Activated naive CD4-positive, alpha-beta T cell treated with anti-CD3 and anti-CD28 coated beads, Interleukin-2, amount 10 ng/mL, durations not matched to agents 7 days and 5 days (primary cell): ENCODE measurements at regions not wholly inside any gene's neighbourhood (a gene's known extent, or its start where the extent isn't known, plus 50 kb on each side); places are given as distances from the start of the nearest gene placed in this dataset.

Experiments used
- CTCF ChIA-PET: fragments of 350-600 bp; sonication (Branson Sonifier 250); formaldehyde crosslinking; loops from one replicate; lab custom pipeline; 2021; ENCODE audit warnings: antibody characterized with exemption; lab: Charles Lee
- DNase-seq: peaks from one replicate; pipeline ENCODE4 v3.0.0-alpha.2; 2020
- H3K27ac Mint-ChIP-seq: one replicate; pipeline ENCODE4 v1.8.0; 2021; ENCODE audit warnings: mild to moderate bottlenecking, moderate library complexity, mixed read lengths
- H3K27me3 Mint-ChIP-seq: one replicate; pipeline ENCODE4 v1.8.0; 2021; ENCODE audit warnings: mild to moderate bottlenecking, mixed read lengths
- H3K36me3 Mint-ChIP-seq: one replicate; pipeline ENCODE4 v1.8.0; 2021; ENCODE audit warnings: mixed read lengths
- H3K4me1 Mint-ChIP-seq: one replicate; pipeline ENCODE4 v1.8.0; 2021; ENCODE audit warnings: mixed read lengths
- H3K4me3 Mint-ChIP-seq: one replicate; pipeline ENCODE4 v1.8.0; 2021; ENCODE audit warnings: mild to moderate bottlenecking, moderate library complexity, mixed read lengths
- H3K9me3 Mint-ChIP-seq: one replicate; pipeline ENCODE4 v1.8.0; 2021; ENCODE audit warnings: mixed read lengths

DNA sequence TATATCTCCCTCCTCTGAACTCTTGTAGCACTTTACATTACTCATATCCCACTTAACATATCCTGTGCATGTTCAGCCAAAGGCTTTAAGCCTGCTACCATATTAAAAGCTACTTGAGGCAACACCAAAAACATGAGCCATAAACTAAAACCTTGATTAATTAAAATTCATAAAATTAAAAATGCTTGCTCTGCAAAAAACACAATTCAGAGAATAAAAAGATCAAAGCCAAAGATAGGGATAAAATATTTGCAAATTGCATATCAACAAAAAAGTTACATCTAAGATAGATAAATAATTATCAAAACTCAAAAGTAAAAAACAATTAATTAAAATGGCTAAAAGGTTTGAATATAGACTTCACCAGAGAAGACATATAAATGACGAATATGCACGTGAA, 495.4 kb upstream of the PIK3C3 start:
- Mint-ChIP-seq H3K9me3 (peaks cover 6% of the 10 kb centered on the region), H3K27me3 (no peaks in the 10 kb centered on the region), H3K36me3 (no peaks in the 10 kb centered on the region), H3K4me1 (no peaks in the 10 kb centered on the region), H3K4me3 (no peak overlapping the region), H3K27ac (no peak overlapping the region)
- no peak for DNase-seq
- CTCF ChIA-PET = no interaction called here

DNA sequence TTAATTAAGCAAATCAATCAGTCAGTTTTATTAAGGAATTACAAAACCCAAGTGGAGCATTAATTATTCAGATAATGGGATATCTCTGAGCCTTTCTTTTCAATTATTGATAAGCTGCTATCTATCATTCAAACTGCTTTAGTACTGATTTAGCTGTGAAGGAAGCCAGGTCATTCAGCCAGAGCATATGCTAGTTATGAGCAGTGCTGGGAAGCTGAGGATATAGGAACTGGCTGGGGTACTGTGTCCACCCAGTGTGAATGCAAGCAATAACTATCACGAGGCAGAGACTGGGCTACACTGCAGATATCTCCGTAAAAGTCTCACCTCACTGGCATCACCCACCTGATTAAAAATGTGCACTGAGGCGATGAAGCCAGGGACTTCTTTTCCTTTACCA, 496.7 kb upstream of the PIK3C3 start:
- no peak for DNase-seq
- Mint-ChIP-seq H3K36me3 (no peaks in the 10 kb centered on the region), H3K4me3 (no peak overlapping the region), H3K9me3 (peaks cover 4% of the 10 kb centered on the region), H3K27ac (no peak overlapping the region), H3K27me3 (no peaks in the 10 kb centered on the region), H3K4me1 (no peaks in the 10 kb centered on the region)
- CTCF ChIA-PET = no interaction called here

DNA sequence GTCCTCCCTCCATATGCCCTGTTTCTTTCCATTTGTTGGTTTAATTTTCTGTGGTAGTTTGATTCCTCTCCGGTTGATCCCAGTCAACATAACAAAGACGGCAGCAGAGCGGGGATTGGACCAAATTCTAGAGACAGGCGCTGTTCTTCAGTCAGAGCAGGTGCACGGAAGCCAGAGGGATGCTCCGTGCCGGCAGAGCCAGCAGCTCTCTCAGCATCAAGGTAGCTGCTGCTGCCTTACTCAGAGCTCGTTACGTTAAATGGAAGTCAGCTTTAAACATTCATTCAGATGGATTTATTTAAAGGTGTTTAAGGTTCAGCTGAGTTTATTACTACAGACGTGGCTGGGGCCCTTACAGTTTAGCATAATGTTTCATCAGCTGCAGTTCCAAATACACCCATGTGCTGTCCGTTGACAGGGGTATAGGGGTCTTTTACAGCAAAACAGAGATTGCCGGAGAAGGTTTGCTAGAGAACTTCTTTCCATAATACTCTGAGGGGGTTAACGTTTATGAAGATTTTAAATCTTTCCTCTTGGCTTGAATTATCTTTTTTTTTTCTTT, 497.2 kb upstream of the PIK3C3 start:
- Mint-ChIP-seq H3K27me3 (no peaks in the 10 kb centered on the region), H3K4me1 (no peaks in the 10 kb centered on the region), H3K27ac (no peak overlapping the region), H3K36me3 (no peaks in the 10 kb centered on the region), H3K9me3 (peaks cover 4% of the 10 kb centered on the region), H3K4me3 (no peak overlapping the region)
- no peak for DNase-seq
- CTCF ChIA-PET = no interaction called here

DNA sequence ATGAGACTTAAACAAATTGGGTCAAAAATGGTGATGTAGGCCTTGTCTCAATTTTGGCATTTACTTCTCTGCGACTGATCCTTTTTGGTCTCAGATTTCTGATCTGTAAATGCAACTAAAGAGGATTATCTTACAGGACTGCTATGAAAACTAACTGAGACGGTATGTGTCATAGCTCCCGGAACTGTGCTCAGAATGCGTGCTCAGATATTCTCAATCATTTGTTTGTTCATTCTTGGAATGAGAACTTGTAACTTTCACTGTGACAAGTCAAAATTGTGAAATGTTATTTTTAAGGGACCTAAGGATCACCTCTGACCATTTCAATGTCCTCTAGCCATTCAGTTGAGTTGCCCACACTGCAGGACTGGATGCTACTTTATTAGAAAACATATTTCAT, 498.2 kb upstream of the PIK3C3 start:
- Mint-ChIP-seq H3K4me1 (no peaks in the 10 kb centered on the region), H3K4me3 (no peak overlapping the region), H3K9me3 (peaks cover 2% of the 10 kb centered on the region), H3K27ac (no peak overlapping the region), H3K27me3 (no peaks in the 10 kb centered on the region), H3K36me3 (no peaks in the 10 kb centered on the region)
- CTCF ChIA-PET = no interaction called here
- DNase-seq = no peak

DNA sequence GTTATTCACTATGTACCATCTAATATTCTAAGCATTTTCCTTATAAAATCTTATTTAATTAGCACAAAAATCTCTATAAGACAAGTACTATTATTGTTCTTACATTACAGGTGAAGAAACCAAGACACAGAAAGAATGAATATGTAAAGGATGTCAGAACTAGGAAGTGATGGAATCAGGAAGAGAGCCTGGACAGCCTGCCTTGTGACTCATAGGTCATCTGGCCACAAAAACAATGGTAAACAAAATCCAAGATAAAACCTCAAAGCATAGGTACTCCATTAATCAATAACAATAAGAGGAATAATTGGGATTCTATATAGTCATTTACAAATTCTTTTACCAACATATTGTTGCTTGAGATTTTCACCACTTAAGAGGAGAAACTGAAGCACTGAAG, 505.4 kb upstream of the PIK3C3 start:
- Mint-ChIP-seq H3K4me3 (no peak overlapping the region), H3K9me3 (peaks cover 3% of the 10 kb centered on the region), H3K27ac (no peak overlapping the region), H3K27me3 (no peaks in the 10 kb centered on the region), H3K4me1 (no peaks in the 10 kb centered on the region), H3K36me3 (no peaks in the 10 kb centered on the region)
- no peak for DNase-seq
- CTCF ChIA-PET = no interaction called here

DNA sequence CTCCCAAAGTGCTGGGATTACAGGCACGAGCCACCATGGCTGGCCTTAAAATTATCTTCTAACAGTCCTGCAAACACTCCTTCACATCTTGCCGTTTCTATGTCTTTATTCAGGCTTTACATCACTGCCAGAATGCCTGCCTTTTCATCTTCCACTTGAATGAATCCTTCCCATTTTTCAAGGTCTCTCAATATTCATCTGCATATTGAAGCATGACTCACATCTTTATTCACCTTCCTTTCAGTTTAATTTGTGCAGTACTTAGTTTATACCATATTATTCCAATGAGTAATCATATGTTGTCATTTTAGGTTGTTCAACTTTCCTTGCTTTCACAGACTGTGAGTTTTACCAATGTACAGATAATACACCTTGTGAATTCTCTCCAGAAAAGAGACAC, 510.1 kb upstream of the PIK3C3 start:
- CTCF ChIA-PET = no interaction called here
- H3K27me3 Mint-ChIP-seq = no peaks in the 10 kb centered on the region
- H3K27ac Mint-ChIP-seq = no peak overlapping the region

DNA sequence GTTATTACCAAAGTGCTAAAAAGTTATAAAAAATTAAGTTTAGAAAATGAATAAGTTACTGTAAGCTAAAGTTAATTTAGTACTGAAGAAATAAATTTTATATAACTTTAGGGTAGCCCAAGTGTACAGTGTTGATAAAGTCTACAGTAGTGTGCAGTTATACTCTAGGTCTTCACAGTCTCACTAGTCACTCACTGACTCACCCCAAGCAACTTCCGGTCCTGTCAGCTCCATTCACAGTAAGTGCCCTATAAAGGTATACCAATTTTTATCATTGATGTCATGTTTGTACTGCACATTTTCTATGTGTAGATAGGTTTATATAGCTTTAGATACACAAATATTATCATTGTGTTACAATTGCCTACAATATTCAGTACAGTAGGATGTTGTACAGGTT, 518.3 kb upstream of the PIK3C3 start:
- H3K27me3 Mint-ChIP-seq = no peaks in the 10 kb centered on the region
- no peaks in the 10 kb centered on the region for H3K36me3 Mint-ChIP-seq
- H3K4me1 Mint-ChIP-seq = no peaks in the 10 kb centered on the region
- H3K4me3 Mint-ChIP-seq = no peak overlapping the region
- peaks cover 2% of the 10 kb centered on the region for H3K9me3 Mint-ChIP-seq
- H3K27ac Mint-ChIP-seq = no peak overlapping the region
- CTCF ChIA-PET = no interaction called here
- no peak for DNase-seq

More for the DNA sequence above, 510.1 kb upstream of the PIK3C3 start:
- Mint-ChIP-seq H3K36me3 (no peaks in the 10 kb centered on the region), H3K9me3 (peaks cover 5% of the 10 kb centered on the region), H3K4me3 (no peak overlapping the region), H3K4me1 (no peaks in the 10 kb centered on the region)
- no peak for DNase-seq

DNA sequence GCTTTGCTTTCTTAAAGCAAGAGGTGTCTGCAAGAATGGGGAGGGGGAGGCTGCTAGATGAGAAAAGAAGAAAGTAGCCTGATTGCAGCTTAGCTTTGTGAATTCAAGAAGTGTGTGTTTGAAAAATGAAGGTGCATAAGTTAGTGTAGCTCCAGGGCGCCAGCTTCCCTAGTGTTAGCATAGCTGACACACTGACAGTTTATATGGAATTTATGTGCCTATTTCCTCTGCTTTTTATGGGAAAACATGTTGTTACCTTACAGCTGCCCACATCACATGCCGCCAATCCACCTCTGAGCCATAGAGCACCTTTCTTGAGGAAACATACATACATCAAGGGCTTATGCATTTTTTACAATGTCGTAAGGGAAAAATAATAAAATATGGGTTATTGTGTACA, 536.4 kb upstream of the PIK3C3 start:
- CTCF ChIA-PET = no interaction called here
- H3K4me3 Mint-ChIP-seq = no peak overlapping the region
- DNase-seq = no peak
- H3K4me1 Mint-ChIP-seq = no peaks in the 10 kb centered on the region
- H3K9me3 Mint-ChIP-seq = peaks cover 2% of the 10 kb centered on the region
- H3K27ac Mint-ChIP-seq = no peak overlapping the region
- no peaks in the 10 kb centered on the region for H3K27me3 Mint-ChIP-seq
- no peaks in the 10 kb centered on the region for H3K36me3 Mint-ChIP-seq

DNA sequence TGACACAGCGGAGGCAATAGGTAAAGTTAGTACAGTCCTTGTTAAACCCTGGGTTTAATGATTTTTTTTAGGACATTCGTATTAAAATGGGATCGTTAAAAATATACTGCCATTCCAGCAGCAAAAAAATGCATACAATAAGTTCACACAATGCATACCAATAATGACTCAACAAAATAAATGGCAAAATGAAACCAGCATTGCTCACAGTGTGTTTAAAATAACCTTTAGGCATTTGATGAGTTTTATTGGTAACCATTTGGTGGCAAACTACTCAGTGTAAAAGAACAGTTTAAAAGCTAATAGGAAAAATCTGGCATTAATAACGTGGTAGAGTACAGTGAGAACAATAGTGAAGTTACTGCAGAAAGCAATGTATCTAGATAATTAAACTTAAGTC, 539.0 kb upstream of the PIK3C3 start:
- Mint-ChIP-seq H3K4me1 (no peaks in the 10 kb centered on the region), H3K27ac (no peak overlapping the region), H3K27me3 (no peaks in the 10 kb centered on the region), H3K4me3 (no peak overlapping the region), H3K9me3 (peaks cover 2% of the 10 kb centered on the region), H3K36me3 (no peaks in the 10 kb centered on the region)
- no peak for DNase-seq
- CTCF ChIA-PET = no interaction called here

DNA sequence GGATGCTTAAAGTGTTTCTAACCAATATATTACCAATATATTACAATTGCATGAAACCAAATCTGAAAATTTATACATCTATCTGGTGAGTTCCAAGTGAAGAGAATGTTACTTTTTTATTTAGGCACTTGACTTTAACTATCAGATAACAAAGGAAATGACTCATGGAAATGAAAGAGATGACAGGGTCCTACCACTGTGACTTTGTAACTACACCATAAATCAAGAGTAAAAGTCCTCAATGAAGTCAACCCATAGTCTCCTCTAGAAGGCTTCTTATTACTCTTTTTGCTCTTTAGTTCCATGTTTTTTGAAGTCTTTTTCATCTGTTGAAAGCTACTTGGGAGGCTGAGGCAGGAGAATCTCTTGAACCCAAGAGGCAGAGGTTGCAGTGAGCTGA, 545.0 kb upstream of the PIK3C3 start:
- CTCF ChIA-PET = no interaction called here
- Mint-ChIP-seq H3K9me3 (peaks cover 2% of the 10 kb centered on the region), H3K27me3 (no peaks in the 10 kb centered on the region), H3K4me1 (no peaks in the 10 kb centered on the region), H3K36me3 (no peaks in the 10 kb centered on the region), H3K27ac (no peak overlapping the region), H3K4me3 (no peak overlapping the region)
- no peak for DNase-seq

DNA sequence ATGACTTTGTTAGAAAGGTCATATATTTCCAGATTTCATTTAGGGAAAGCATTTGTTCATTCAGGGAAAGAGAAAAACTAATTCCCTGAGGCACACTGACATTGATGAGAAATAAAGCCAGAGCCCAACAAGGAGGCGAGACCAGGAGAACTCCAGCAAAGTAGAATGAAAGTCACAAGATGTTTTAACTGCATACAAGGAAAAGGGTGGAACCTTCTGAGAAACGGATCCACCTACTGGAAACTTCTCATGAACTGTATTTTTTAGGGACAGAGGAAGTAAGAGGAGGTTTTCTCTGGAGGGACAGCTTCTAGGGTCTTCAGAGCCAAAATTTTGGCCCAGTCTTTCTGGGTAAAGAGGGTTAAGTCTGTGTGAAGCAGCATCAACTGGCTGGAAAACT, 548.2 kb upstream of the PIK3C3 start:
- no peak for DNase-seq
- Mint-ChIP-seq H3K36me3 (no peaks in the 10 kb centered on the region), H3K27me3 (no peaks in the 10 kb centered on the region), H3K9me3 (peaks cover 1% of the 10 kb centered on the region), H3K4me1 (no peaks in the 10 kb centered on the region), H3K27ac (no peak overlapping the region), H3K4me3 (no peak overlapping the region)
- CTCF ChIA-PET = no interaction called here

DNA sequence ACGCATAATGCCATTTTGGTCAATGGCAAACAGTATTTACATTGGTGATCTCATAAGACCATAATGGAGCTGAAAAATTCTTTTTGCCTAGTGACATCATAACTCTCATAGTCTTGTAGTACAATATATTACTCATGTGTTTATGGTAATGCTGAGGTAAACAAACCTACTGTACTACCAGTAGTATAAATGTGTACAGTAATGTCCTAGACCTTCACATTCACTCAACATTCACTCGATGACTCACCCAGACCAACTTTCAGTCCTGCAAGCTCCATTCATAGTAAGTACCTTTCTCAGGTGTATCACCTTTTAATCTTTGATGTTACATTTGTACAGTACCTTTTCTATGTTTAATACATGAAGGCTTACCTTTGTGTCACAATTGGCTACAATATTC, 558.2 kb upstream of the PIK3C3 start:
- no peaks in the 10 kb centered on the region for H3K4me1 Mint-ChIP-seq
- no peak for DNase-seq
- H3K9me3 Mint-ChIP-seq = peaks cover 4% of the 10 kb centered on the region
- H3K27me3 Mint-ChIP-seq = no peaks in the 10 kb centered on the region
- no peaks in the 10 kb centered on the region for H3K36me3 Mint-ChIP-seq
- CTCF ChIA-PET = no interaction called here
- H3K4me3 Mint-ChIP-seq = no peak overlapping the region
- H3K27ac Mint-ChIP-seq = no peak overlapping the region

DNA sequence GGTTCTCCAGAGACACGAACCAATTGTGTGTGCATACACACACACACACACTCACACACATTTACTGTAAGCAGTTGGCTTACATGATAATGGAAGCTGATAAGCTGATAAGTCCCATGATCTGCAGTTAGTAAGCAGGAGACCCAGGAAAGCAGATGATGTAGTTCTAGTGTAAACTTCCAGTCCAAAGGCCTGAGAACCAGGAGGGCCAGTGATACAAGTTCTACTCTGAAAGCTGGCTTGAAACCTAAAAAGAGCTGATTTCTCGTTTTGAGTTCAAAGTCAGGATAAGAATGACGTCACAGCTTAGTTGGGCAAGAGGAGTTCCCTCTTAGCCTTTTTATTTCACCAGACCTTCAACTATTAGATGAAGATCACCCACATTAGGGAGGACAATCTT, 558.8 kb upstream of the PIK3C3 start:
- H3K4me1 Mint-ChIP-seq = no peaks in the 10 kb centered on the region
- H3K36me3 Mint-ChIP-seq = no peaks in the 10 kb centered on the region
- no peak overlapping the region for H3K4me3 Mint-ChIP-seq
- no peak overlapping the region for H3K27ac Mint-ChIP-seq
- H3K9me3 Mint-ChIP-seq = peaks cover 4% of the 10 kb centered on the region
- CTCF ChIA-PET = no interaction called here
- H3K27me3 Mint-ChIP-seq = no peaks in the 10 kb centered on the region
- DNase-seq = no peak

DNA sequence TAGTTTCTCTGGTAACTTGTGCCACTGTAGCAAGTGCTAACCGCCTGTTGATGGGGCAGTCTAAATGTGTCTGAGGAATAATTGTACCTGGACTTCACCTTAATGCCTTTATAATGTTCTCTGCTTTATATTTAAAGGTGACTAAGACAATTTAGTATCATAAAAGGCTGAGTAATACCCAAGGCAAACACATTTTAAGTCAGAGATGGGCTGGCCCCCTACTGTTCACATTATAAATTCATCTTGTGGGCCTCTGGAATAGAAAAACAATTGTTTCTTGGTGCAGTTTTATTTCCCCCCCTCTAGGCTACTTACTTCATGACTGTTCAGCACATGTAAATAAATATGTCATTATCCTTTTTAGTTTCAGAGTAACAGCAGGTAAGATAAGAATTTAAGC, 559.3 kb upstream of the PIK3C3 start:
- no peak for DNase-seq
- Mint-ChIP-seq H3K9me3 (peaks cover 4% of the 10 kb centered on the region), H3K27ac (no peak overlapping the region)

DNA sequence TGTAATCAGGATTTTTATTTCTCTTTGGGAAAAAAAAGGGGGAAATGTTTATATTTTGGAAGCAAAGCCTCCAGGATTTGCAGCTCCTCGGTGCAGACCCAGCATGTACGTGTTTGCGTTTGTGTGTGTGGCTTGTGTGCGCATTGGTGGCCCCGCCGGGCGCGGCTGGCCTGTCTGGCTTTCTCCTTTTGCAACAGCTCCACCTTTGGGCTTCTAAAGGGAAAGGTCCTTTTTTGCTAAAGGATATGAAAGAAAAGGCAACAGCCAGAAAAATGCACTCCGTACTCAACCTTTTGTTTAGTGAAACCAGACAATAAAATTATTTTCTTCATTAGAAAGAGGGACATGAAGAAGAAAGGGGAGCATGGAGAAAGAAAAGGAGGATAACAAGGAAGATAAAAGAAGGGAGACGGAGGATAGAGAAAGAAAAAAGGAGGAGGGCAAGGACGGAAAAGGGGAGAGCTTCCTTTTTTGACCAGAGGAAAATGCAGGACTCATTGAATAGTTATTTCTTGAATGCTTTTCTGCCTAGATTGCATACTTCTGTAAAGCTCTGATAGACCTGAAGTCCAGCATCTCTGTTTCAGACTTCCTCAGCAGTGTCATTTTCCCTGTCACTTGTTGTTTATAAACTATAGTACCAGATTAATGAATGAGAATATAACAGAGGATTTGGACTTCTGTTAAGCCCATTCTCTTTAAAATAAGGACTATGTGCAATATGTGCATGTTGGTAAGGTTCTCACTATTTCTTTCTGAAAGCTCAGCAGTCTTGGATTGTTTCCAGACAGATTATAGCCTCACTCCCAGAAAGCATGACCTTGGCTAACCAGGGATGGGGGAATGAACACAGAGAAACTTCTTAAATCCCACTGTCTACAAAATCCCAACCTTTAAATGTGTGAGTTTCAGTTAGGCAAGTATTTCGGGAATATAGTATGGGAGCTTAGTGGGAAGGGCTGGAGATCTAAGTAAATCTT, 563.1 kb upstream of the PIK3C3 start:
- CTCF ChIA-PET = no interaction called here
- no peak for DNase-seq
- Mint-ChIP-seq H3K27ac (no peak overlapping the region), H3K36me3 (no peaks in the 10 kb centered on the region), H3K4me1 (no peaks in the 10 kb centered on the region), H3K9me3 (no peaks in the 10 kb centered on the region), H3K27me3 (no peaks in the 10 kb centered on the region), H3K4me3 (no peak overlapping the region)

More for the DNA sequence above, 559.3 kb upstream of the PIK3C3 start:
- Mint-ChIP-seq H3K4me1 (no peaks in the 10 kb centered on the region), H3K36me3 (no peaks in the 10 kb centered on the region), H3K4me3 (no peak overlapping the region), H3K27me3 (no peaks in the 10 kb centered on the region)
- CTCF ChIA-PET = no interaction called here
